Liver (tissue), 8 donors: ENCODE measurements at regions not wholly inside any gene's neighbourhood (a gene's known extent, or its start where the extent isn't known, plus 50 kb on each side); places are given as distances from the start of the nearest gene placed in this dataset.

ENCODE experiments used
- DNase-seq: peaks from one replicate; pipeline ENCODE4 v3.0.0-alpha.2; 2017; ENCODE audit warnings: low spot score
- H3K27ac ChIP-seq, 2 donors: one replicate each; pipeline ENCODE4 v1.7.0; 2013; ENCODE audit warnings: inconsistent platforms in 2 of 2, low read length in 2 of 2, control low read depth in 1 of 2, low read depth in 1 of 2, mild to moderate bottlenecking in 1 of 2
- H3K27me3 ChIP-seq, 4 donors: one replicate each; pipeline versions ENCODE4 v1.6.1 to v1.7.0; 2013; ENCODE audit warnings: low read length in 3 of 4, inconsistent platforms in 1 of 4, mild to moderate bottlenecking in 1 of 4, moderate library complexity in 1 of 4; ENCODE audit not compliant: control insufficient read depth in 4 of 4, insufficient read depth in 4 of 4
- H3K36me3 ChIP-seq, 4 donors: one replicate each; pipeline versions ENCODE4 v1.6.1 to v1.7.0; 2013; ENCODE audit warnings: low read length in 3 of 4, mild to moderate bottlenecking in 3 of 4, low read depth in 1 of 4, moderate library complexity in 1 of 4; ENCODE audit not compliant: control insufficient read depth in 4 of 4, insufficient read depth in 3 of 4
- H3K4me1 ChIP-seq, 4 donors: one replicate each; pipeline versions ENCODE4 v1.6.1 to v1.7.0; 2013; ENCODE audit warnings: low read length in 3 of 4, mild to moderate bottlenecking in 3 of 4, moderate library complexity in 1 of 4; ENCODE audit not compliant: control insufficient read depth in 4 of 4, insufficient read depth in 4 of 4
- H3K4me3 ChIP-seq, 3 donors: one replicate each; pipeline versions ENCODE4 v1.6.1 to v1.7.0; 2013; ENCODE audit warnings: low read length in 3 of 3, control low read depth in 1 of 3, low read depth in 1 of 3, mild to moderate bottlenecking in 1 of 3
- H3K9ac ChIP-seq, 2 donors: one replicate each; pipeline ENCODE4 v1.7.0; 2013; ENCODE audit warnings: low read length in 2 of 2, mild to moderate bottlenecking in 2 of 2, moderate library complexity in 2 of 2, control low read depth in 1 of 2, low read depth in 1 of 2
- H3K9me3 ChIP-seq, 4 donors: one replicate each; pipeline versions ENCODE4 v1.6.1 to v1.7.0; 2013; ENCODE audit warnings: low read length in 3 of 4; ENCODE audit not compliant: control insufficient read depth in 4 of 4
- ATF3 ChIP-seq: IDR thresholded peaks from 2 replicates; pipeline ENCODE4 v1.6.1; 2016; ENCODE audit warnings: antibody characterized with exemption
- CTCF ChIP-seq: fragments of 150-350 bp; IDR thresholded peaks from 2 replicates; pipeline ENCODE4 v1.5.1; 2017; ENCODE audit warnings: improper control_type of control experiment, low read depth, low read length; ENCODE audit not compliant: missing input control
- EGR1 ChIP-seq, 2 donors: IDR thresholded peaks; 2 replicates each; pipeline ENCODE4 v1.6.1; 2016 to 2018; ENCODE audit warnings: antibody characterized with exemption in 2 of 2, low read depth in 2 of 2
- FOXA1 ChIP-seq: IDR thresholded peaks from 2 replicates; pipeline ENCODE4 v1.6.1; 2016; ENCODE audit warnings: antibody characterized with exemption
- FOXA2 ChIP-seq: IDR thresholded peaks from 2 replicates; pipeline ENCODE4 v1.6.1; 2016; ENCODE audit warnings: antibody characterized with exemption
- GABPA ChIP-seq, 2 donors: IDR thresholded peaks in 1 of 2; conservative IDR thresholded peaks in 1 of 2; 2 replicates each; pipeline ENCODE4 v1.6.1; 2016; ENCODE audit warnings: antibody characterized with exemption in 2 of 2, mild to moderate bottlenecking in 1 of 2, moderate library complexity in 1 of 2
- HNF4A ChIP-seq, 2 donors: conservative IDR thresholded peaks; 2 replicates each; pipeline ENCODE4 v1.6.1; 2016; ENCODE audit warnings: antibody characterized with exemption in 2 of 2, mild to moderate bottlenecking in 2 of 2
- HNF4G ChIP-seq: IDR thresholded peaks from 2 replicates; pipeline ENCODE4 v1.6.1; 2016; ENCODE audit warnings: antibody characterized with exemption
- JUND ChIP-seq, 2 donors: IDR thresholded peaks; 2 replicates each; pipeline ENCODE4 v1.6.1; 2016; ENCODE audit warnings: antibody characterized with exemption in 2 of 2
- NR2F2 ChIP-seq: IDR thresholded peaks from 2 replicates; pipeline ENCODE4 v1.6.1; 2016; ENCODE audit warnings: antibody characterized with exemption
- RAD21 ChIP-seq, 2 donors: IDR thresholded peaks; 2 replicates each; pipeline ENCODE4 v1.6.1; 2016; ENCODE audit warnings: antibody characterized with exemption in 2 of 2, mild to moderate bottlenecking in 2 of 2
- REST ChIP-seq: IDR thresholded peaks from 2 replicates; pipeline ENCODE4 v1.6.1; 2016; ENCODE audit warnings: antibody characterized with exemption, mild to moderate bottlenecking
- RXRA ChIP-seq, 2 donors: IDR thresholded peaks; 2 replicates each; pipeline ENCODE4 v1.6.1; 2017 to 2018; ENCODE audit warnings: antibody characterized with exemption in 2 of 2, mild to moderate bottlenecking in 1 of 2
- SP1 ChIP-seq: IDR thresholded peaks from 2 replicates; pipeline ENCODE4 v1.6.1; 2018; ENCODE audit warnings: antibody characterized with exemption, mild to moderate bottlenecking
- TAF1 ChIP-seq: conservative IDR thresholded peaks from 2 replicates; pipeline ENCODE4 v1.6.1; 2016; ENCODE audit warnings: antibody characterized with exemption, mild to moderate bottlenecking
- ZBTB33 ChIP-seq: IDR thresholded peaks from 2 replicates; pipeline ENCODE4 v1.6.1; 2016; ENCODE audit warnings: antibody characterized with exemption
- WGBS: extraction: QIAGEN DNeasy Blood & Tissue Kit; methylation state at CpG from one replicate; pipeline ENCODE4 v1.1.7; 2013; 5-methylcytosine and 5-hydroxymethylcytosine counted together
- donor health status: healthy.
- donor health status: healthy.
- donor health status: healthy.
- donor health status: healthy.
- donor health status: healthy.

- TF ChIP-seq HNF4G = no peak
- no peak for TF ChIP-seq NR2F2
- no peak for TF ChIP-seq SP1
- no peak for TF ChIP-seq CTCF
- TF ChIP-seq HNF4A (conservative IDR thresholded peaks at IDR 0.05) = no peak
- TF ChIP-seq TAF1 = no peak
- no peak for TF ChIP-seq RXRA (IDR thresholded peaks at IDR 0.05)
- no peak for TF ChIP-seq FOXA2
- TF ChIP-seq JUND (IDR thresholded peaks at IDR 0.05) = no peak
- TF ChIP-seq EGR1 (IDR thresholded peaks at IDR 0.05; ENCODE audit: low read depth in 2 of 2) = no peak
- no peak for TF ChIP-seq FOXA1
- no peak for TF ChIP-seq ATF3
- TF ChIP-seq RAD21 (IDR thresholded peaks at IDR 0.05) = no peak
- no peak for TF ChIP-seq REST
- TF ChIP-seq GABPA (IDR thresholded peaks at IDR 0.05 in 1 of 2, conservative IDR thresholded peaks at IDR 0.05 in 1 of 2) = no peak
- TF ChIP-seq ZBTB33 = no peak
- Histone ChIP-seq H3K4me3 (no peak overlapping the region), H3K9ac (no peak overlapping the region), H3K27ac (no peak overlapping the region), H3K36me3 (no peaks in the 10 kb centered on the region), H3K9me3 (peaks cover 0 to 4% (median 0%) of the 10 kb centered on the region in 4 donors), H3K4me1 (peaks cover 7 to 33% (median 27%) of the 10 kb centered on the region in 4 donors), H3K27me3 (no peaks in the 10 kb centered on the region)
- no peak for DNase-seq
- 65% methylated on average over 2 of the region's 2 CpGs for WGBS
Measured at GRCh38 chr13:44101347-44102083, 221.8 kb downstream of the LACC1 start.
